HCT116 (cell line): ENCODE measurements at regions not wholly inside any gene's neighbourhood (a gene's known extent, or its start where the extent isn't known, plus 50 kb on each side); places are given as distances from the start of the nearest gene placed in this dataset.

ENCODE experiments used
- ATAC-seq: fragments of 200-7000 bp; cut with Tn5 transposase; 2 replicates; pipeline ENCODE4 v1.9.1; 2020; ENCODE audit warnings: mild to moderate bottlenecking, moderate library complexity
- BruUV-seq: library from RNA; stranded (reverse); fragments of 400-500 nt; replicated peaks from 2 replicates; lab custom pipeline; 2021; lab: Mats Ljungman, UMichigan
- CTCF ChIA-PET: fragments of 300-600 bp; sonication (Branson Sonifier 250); formaldehyde crosslinking; loops from one replicate; lab custom pipeline; 2021; ENCODE audit warnings: antibody characterized with exemption; lab: Charles Lee
- POLR2A ChIA-PET: fragments of 300-600, 350-600 bp; sonication (Branson Sonifier 250); formaldehyde crosslinking; loops from one replicate; lab custom pipeline; 2021; ENCODE audit warnings: antibody characterized with exemption; lab: Charles Lee
- RAD21 ChIA-PET, 2 experiments: fragments of 300-600 bp; sonication (Branson Sonifier 250); formaldehyde crosslinking; loops; one replicate each; lab custom pipeline; 2023; ENCODE audit warnings: low total read pairs in 2 of 2; ENCODE audit not compliant: uncharacterized antibody in 2 of 2, unreplicated experiment in 2 of 2, low non-redundant PET in 1 of 2; lab: Charles Lee
- DNase-seq: peaks from one replicate; pipeline ENCODE4 v3.0.0-alpha.2; 2010; ENCODE audit warnings: low read depth, low spot score
- H2AFZ ChIP-seq: fragments of 200-600 bp; shearing (Covaris generic), sonication (generic); 2 replicates; pipeline ENCODE4 v1.6.1; 2017; ENCODE audit warnings: low read depth, mixed run types, mixed read lengths, antibody characterized with exemption, low read length; ENCODE audit not compliant: poor library complexity, severe bottlenecking
- H3K27ac ChIP-seq: 2 replicates; pipeline ENCODE4 v1.5.1; 2012; ENCODE audit warnings: low read depth, low read length
- H3K27me3 ChIP-seq: fragments of 200-600 bp; sonication (generic); 2 replicates; pipeline ENCODE4 v1.6.1; 2016; ENCODE audit warnings: mixed run types, low read length, mixed read lengths; ENCODE audit not compliant: insufficient read depth
- H3K36me3 ChIP-seq, 2 experiments: fragments of 200-500 bp in 1 of 2; fragments of 200-600 bp in 1 of 2; sonication (Bioruptor generic) in 1 of 2; sonication (generic) in 1 of 2; 2 replicates each; pipeline versions ENCODE4 v1.5.1 to v1.6.1; 2014 to 2016; ENCODE audit warnings: low read length in 2 of 2, inconsistent platforms in 1 of 2, mixed read lengths in 1 of 2, mixed run types in 1 of 2; ENCODE audit not compliant: insufficient read depth in 2 of 2, control insufficient read depth in 1 of 2
- H3K4me1 ChIP-seq, 2 experiments: fragments of 200-600 bp in 1 of 2; sonication (generic) in 1 of 2; 2 replicates each; pipeline versions ENCODE4 v1.5.1 to v1.6.1; 2012 to 2017; ENCODE audit warnings: low read length in 2 of 2, inconsistent platforms in 1 of 2, mild to moderate bottlenecking in 1 of 2, mixed read lengths in 1 of 2, mixed run types in 1 of 2, moderate library complexity in 1 of 2; ENCODE audit not compliant: insufficient read depth in 2 of 2, control insufficient read depth in 1 of 2
- H3K4me2 ChIP-seq: fragments of 200-600 bp; sonication (generic); 2 replicates; pipeline ENCODE4 v1.6.1; 2017; ENCODE audit warnings: mixed run types, low read length, mixed read lengths
- H3K4me3 ChIP-seq, 2 experiments: fragments of 200-600 bp in 1 of 2; sonication (generic) in 1 of 2; replicated peaks in 1 of 2; 2 replicates each; pipeline ENCODE4 v1.5.1; 2011 to 2016; ENCODE audit warnings: low read length in 2 of 2, control low read depth in 1 of 2, low read depth in 1 of 2, mild to moderate bottlenecking in 1 of 2, mixed read lengths in 1 of 2, mixed run types in 1 of 2
- H3K79me2 ChIP-seq: fragments of 200-600 bp; sonication (generic); 2 replicates; pipeline ENCODE4 v1.6.1; 2017; ENCODE audit warnings: mild to moderate bottlenecking, mixed run types, low read length, moderate library complexity, mixed read lengths; ENCODE audit not compliant: insufficient read depth
- H3K9ac ChIP-seq: fragments of 200-600 bp; sonication (generic); 2 replicates; pipeline ENCODE4 v1.6.1; 2016; ENCODE audit warnings: low read length, mixed read lengths
- H3K9me2 ChIP-seq: fragments of 200-600 bp; sonication (generic), shearing (Covaris generic); 2 replicates; pipeline ENCODE4 v1.6.1; 2017; ENCODE audit warnings: mixed run types, mild to moderate bottlenecking, moderate library complexity; ENCODE audit not compliant: insufficient read depth
- H3K9me3 ChIP-seq, 2 experiments: fragments of 200-500 bp in 1 of 2; fragments of 200-600 bp in 1 of 2; sonication (Bioruptor generic) in 1 of 2; sonication (generic) in 1 of 2; 2 replicates each; pipeline ENCODE4 v1.6.1; 2014 to 2017; ENCODE audit warnings: low read length in 2 of 2, mixed read lengths in 2 of 2, inconsistent platforms in 1 of 2, low read depth in 1 of 2, mild to moderate bottlenecking in 1 of 2, mixed run types in 1 of 2, moderate library complexity in 1 of 2; ENCODE audit not compliant: control insufficient read depth in 1 of 2, insufficient read depth in 1 of 2
- H4K20me1 ChIP-seq: fragments of 200-600 bp; sonication (generic), shearing (Covaris generic); 2 replicates; pipeline ENCODE4 v1.6.1; 2017; ENCODE audit warnings: mixed run types, mild to moderate bottlenecking, moderate library complexity; ENCODE audit not compliant: insufficient read depth
- CBX3 ChIP-seq: IDR thresholded peaks from 2 replicates; pipeline ENCODE4 v1.6.1; 2012; ENCODE audit warnings: low read depth
- ELF1 ChIP-seq: IDR thresholded peaks from 2 replicates; pipeline ENCODE4 v1.6.1; 2012; ENCODE audit warnings: low read depth, borderline replicate concordance
- EZH2 ChIP-seq: fragments of 200-600 bp; sonication (generic); IDR thresholded peaks from 2 replicates; pipeline ENCODE4 v1.6.1; 2017; ENCODE audit warnings: antibody characterized with exemption, mixed run types
- EZH2phosphoT487 ChIP-seq: fragments of 200-600 bp; IDR thresholded peaks from 2 replicates; pipeline ENCODE4 v1.6.1; 2018; ENCODE audit warnings: antibody characterized with exemption, borderline replicate concordance
- POLR2A ChIP-seq: IDR thresholded peaks from 2 replicates; pipeline ENCODE4 v1.7.0; 2011; ENCODE audit warnings: borderline replicate concordance; ENCODE audit not compliant: insufficient read depth, insufficient read length; ENCODE audit errors: extremely low read depth
- POLR2AphosphoS5 ChIP-seq: IDR thresholded peaks from 2 replicates; pipeline ENCODE4 v1.6.1; 2011; ENCODE audit warnings: mild to moderate bottlenecking, low read depth, low read length, moderate library complexity
- RAD21 ChIP-seq: IDR thresholded peaks from 2 replicates; pipeline ENCODE4 v1.6.1; 2012; ENCODE audit warnings: low read depth, mild to moderate bottlenecking
- SP1 ChIP-seq: IDR thresholded peaks from 2 replicates; pipeline ENCODE4 v1.6.1; 2012; ENCODE audit warnings: low read depth
- TCF7L2 ChIP-seq: IDR thresholded peaks from 2 replicates; pipeline ENCODE4 v1.7.0; 2011; ENCODE audit warnings: borderline replicate concordance, inconsistent platforms; ENCODE audit not compliant: insufficient read depth, insufficient read length; ENCODE audit errors: extremely low read depth
- YY1 ChIP-seq: IDR thresholded peaks from 2 replicates; pipeline ENCODE4 v1.6.1; 2011; ENCODE audit warnings: low read length, low read depth, moderate library complexity, mild to moderate bottlenecking; ENCODE audit not compliant: insufficient replicate concordance; ENCODE audit errors: extremely low read depth
- ZFX ChIP-seq: fragments of 450-650 bp; IDR thresholded peaks from 2 replicates; pipeline ENCODE4 v1.6.1; 2017
- ZNF274 ChIP-seq: fragments of 200-500 bp; sonication (Bioruptor generic); IDR thresholded peaks from 2 replicates; pipeline ENCODE4 v1.6.1; 2014; ENCODE audit warnings: mild to moderate bottlenecking, low read depth, low read length, inconsistent platforms
- intact Hi-C: fragments of 100-400 bp; cut with micrococcal nuclease; formaldehyde crosslinking; loops from 2 replicates; pipeline ENCODE4 v1.10.0; 2022
- TF ChIP-seq, protein P1 (sequence below), 3 experiments: fragments of 200-600 bp in 1 of 3; sonication (generic) in 1 of 3; IDR thresholded peaks in 2 of 3; conservative IDR thresholded peaks in 1 of 3; 2 replicates each; pipeline ENCODE4 v1.5.1; 2012 to 2017; ENCODE audit warnings: low read depth in 2 of 3, low read length in 2 of 3, antibody characterized with exemption in 1 of 3, borderline replicate concordance in 1 of 3, control low read depth in 1 of 3, mild to moderate bottlenecking in 1 of 3, mixed read lengths in 1 of 3, mixed run types in 1 of 3, moderate library complexity in 1 of 3; ENCODE audit not compliant: insufficient read depth in 1 of 3
- TF ChIP-seq, protein P2 (sequence below): IDR thresholded peaks from 2 replicates; pipeline ENCODE4 v1.6.1; 2012
- TF ChIP-seq, protein P3 (sequence below): IDR thresholded peaks from 2 replicates; pipeline ENCODE4 v1.6.1; 2012
- TF ChIP-seq, protein P4 (sequence below): IDR thresholded peaks from 2 replicates; pipeline ENCODE4 v1.6.1; 2011; ENCODE audit warnings: mild to moderate bottlenecking, low read length, moderate library complexity; ENCODE audit not compliant: insufficient replicate concordance; ENCODE audit errors: extremely low read depth

DNA sequence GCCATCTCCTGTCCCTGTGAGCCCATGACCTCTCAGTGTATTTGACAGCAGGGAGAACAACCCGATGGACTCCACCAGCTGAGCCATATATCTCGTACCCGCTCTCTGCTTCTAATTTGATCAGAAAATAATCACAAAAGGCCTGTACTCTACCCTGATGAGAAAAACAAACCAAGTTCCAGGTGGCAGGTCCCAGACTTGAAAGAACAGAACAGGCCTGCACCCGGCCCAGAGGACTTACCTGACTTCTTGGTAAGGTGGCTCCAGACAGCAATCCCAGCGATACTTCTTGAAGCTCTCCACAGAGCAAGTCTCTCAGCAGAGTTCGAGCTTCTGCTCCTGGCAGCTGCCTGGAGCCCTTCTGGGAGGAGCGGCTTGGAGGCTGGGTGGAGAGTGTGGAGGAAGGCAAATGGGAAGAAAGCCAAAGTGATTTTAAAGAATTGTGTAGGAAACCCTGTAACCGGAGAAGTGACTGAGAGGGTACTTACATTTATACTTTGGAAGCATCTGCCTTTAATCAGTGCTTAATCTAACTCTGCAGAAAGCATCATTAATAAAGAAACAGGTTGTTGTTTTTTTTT, 91.6 kb downstream of the SCN11A start:
- H2AFZ ChIP-seq, result no peak overlapping the region
- no peak overlapping the region for H3K27ac ChIP-seq
- intact Hi-C loops, result no loop called here
- ChIA-PET POLR2A (no interaction called here), RAD21 (no interaction called here)
- no peaks in the 10 kb centered on the region for H4K20me1 ChIP-seq
- H3K9ac ChIP-seq, result no peak overlapping the region
- H3K4me3 ChIP-seq, result no peak overlapping the region
- H3K27me3 ChIP-seq, result no peaks in the 10 kb centered on the region
- H3K9me3 ChIP-seq, result no peaks in the 10 kb centered on the region
- no peaks in the 10 kb centered on the region for H3K36me3 ChIP-seq
- peaks cover 0 to 4% of the 10 kb centered on the region in 2 experiments; a peak in 2 of 4 replicates for H3K4me1 ChIP-seq
- H3K79me2 ChIP-seq, result no peaks in the 10 kb centered on the region
- TF ChIP-seq CBX3 (no peak), TCF7L2 (no peak), POLR2AphosphoS5 (no peak), RAD21 (no peak), SP1 (no peak), POLR2A (no peak), YY1 (no peak), EZH2phosphoT487 (no peak), EZH2 (no peak), ZNF274 (no peak), ELF1 (no peak), ZFX (no peak)
- TF ChIP-seq, protein P1, sequence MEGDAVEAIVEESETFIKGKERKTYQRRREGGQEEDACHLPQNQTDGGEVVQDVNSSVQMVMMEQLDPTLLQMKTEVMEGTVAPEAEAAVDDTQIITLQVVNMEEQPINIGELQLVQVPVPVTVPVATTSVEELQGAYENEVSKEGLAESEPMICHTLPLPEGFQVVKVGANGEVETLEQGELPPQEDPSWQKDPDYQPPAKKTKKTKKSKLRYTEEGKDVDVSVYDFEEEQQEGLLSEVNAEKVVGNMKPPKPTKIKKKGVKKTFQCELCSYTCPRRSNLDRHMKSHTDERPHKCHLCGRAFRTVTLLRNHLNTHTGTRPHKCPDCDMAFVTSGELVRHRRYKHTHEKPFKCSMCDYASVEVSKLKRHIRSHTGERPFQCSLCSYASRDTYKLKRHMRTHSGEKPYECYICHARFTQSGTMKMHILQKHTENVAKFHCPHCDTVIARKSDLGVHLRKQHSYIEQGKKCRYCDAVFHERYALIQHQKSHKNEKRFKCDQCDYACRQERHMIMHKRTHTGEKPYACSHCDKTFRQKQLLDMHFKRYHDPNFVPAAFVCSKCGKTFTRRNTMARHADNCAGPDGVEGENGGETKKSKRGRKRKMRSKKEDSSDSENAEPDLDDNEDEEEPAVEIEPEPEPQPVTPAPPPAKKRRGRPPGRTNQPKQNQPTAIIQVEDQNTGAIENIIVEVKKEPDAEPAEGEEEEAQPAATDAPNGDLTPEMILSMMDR (IDR thresholded peaks at IDR 0.05 in 2 of 3, conservative IDR thresholded peaks at IDR 0.05 in 1 of 3; ENCODE audit: borderline replicate concordance in 1 of 3, insufficient read depth in 1 of 3, low read depth in 2 of 3, low read length in 2 of 3), result no peak
- TF ChIP-seq, protein P2, sequence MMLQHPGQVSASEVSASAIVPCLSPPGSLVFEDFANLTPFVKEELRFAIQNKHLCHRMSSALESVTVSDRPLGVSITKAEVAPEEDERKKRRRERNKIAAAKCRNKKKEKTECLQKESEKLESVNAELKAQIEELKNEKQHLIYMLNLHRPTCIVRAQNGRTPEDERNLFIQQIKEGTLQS, result no peak
- TF ChIP-seq, protein P3, sequence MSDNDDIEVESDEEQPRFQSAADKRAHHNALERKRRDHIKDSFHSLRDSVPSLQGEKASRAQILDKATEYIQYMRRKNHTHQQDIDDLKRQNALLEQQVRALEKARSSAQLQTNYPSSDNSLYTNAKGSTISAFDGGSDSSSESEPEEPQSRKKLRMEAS, result no peak
- TF ChIP-seq, protein P4, sequence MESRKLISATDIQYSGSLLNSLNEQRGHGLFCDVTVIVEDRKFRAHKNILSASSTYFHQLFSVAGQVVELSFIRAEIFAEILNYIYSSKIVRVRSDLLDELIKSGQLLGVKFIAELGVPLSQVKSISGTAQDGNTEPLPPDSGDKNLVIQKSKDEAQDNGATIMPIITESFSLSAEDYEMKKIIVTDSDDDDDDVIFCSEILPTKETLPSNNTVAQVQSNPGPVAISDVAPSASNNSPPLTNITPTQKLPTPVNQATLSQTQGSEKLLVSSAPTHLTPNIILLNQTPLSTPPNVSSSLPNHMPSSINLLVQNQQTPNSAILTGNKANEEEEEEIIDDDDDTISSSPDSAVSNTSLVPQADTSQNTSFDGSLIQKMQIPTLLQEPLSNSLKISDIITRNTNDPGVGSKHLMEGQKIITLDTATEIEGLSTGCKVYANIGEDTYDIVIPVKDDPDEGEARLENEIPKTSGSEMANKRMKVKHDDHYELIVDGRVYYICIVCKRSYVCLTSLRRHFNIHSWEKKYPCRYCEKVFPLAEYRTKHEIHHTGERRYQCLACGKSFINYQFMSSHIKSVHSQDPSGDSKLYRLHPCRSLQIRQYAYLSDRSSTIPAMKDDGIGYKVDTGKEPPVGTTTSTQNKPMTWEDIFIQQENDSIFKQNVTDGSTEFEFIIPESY, result no peak
- TF ChIP-seq, all 23 proteins: peak for 0
- BruUV-seq, result no TSS peak
- Histone ChIP-seq H3K4me2 (no peak overlapping the region), H3K9me2 (no peaks in the 10 kb centered on the region)
- CTCF ChIA-PET, result interaction anchor here (0.8 to 2.3 kb wide), 5 partner anchors 7 to 40 kb away, joined by 3 to 15 read pairs (median 6); no protein-coding TSS in a partner anchor
- no peak for ATAC-seq
- DNase-seq, result no peak
